ENCODE measurements at regions not wholly inside any gene's neighbourhood (a gene's known extent, or its start where the extent isn't known, plus 50 kb on each side); places are given as distances from the start of the nearest gene placed in this dataset.

GRCh38 chr9:117775591-117775990, 71.4 kb downstream of the TLR4 start:
- no peak for DNase-seq (ENCODE audit: extremely low read depth, insufficient read length)
- no peak overlapping the region for H3K4me3 ChIP-seq (replicated peaks; ENCODE audit: low read depth, low read length)
- H3K27me3 ChIP-seq (replicated peaks; ENCODE audit: control insufficient read depth, insufficient read depth, low read length) = no peaks in the 10 kb centered on the region
- H3K36me3 ChIP-seq (ENCODE audit: control insufficient read depth, insufficient read depth, low read length) = no peaks in the 10 kb centered on the region
- no peak for TF ChIP-seq CTCF (IDR thresholded peaks at IDR 0.05; ENCODE audit: insufficient read depth, low read length, poor library complexity, severe bottlenecking)

GRCh38 chr9:117777823-117778222, 73.6 kb downstream of the TLR4 start:
- H3K4me3 ChIP-seq (replicated peaks; ENCODE audit: low read depth, low read length) = no peak overlapping the region
- TF ChIP-seq CTCF (IDR thresholded peaks at IDR 0.05; ENCODE audit: insufficient read depth, low read length, poor library complexity, severe bottlenecking) = no peak
- H3K27me3 ChIP-seq (replicated peaks; ENCODE audit: control insufficient read depth, insufficient read depth, low read length) = no peaks in the 10 kb centered on the region
- no peak for DNase-seq (ENCODE audit: extremely low read depth, insufficient read length)
- H3K36me3 ChIP-seq (ENCODE audit: control insufficient read depth, insufficient read depth, low read length) = no peaks in the 10 kb centered on the region

GRCh38 chr9:117779760-117780159, 75.6 kb downstream of the TLR4 start:
- Histone ChIP-seq H3K36me3 (ENCODE audit: control insufficient read depth, insufficient read depth, low read length) (no peaks in the 10 kb centered on the region), H3K27me3 (replicated peaks; ENCODE audit: control insufficient read depth, insufficient read depth, low read length) (no peaks in the 10 kb centered on the region), H3K4me3 (replicated peaks; ENCODE audit: low read depth, low read length) (no peak overlapping the region)
- TF ChIP-seq CTCF (IDR thresholded peaks at IDR 0.05; ENCODE audit: insufficient read depth, low read length, poor library complexity, severe bottlenecking) = no peak
- DNase-seq (ENCODE audit: extremely low read depth, insufficient read length) = no peak

GRCh38 chr9:117782931-117783788, 79.0 kb downstream of the TLR4 start:
- peak overlapping the region; percentile 35; the same call in 1 of the 2 replicates for H3K4me3 ChIP-seq (replicated peaks; ENCODE audit: low read depth, low read length)
- H3K36me3 ChIP-seq (ENCODE audit: control insufficient read depth, insufficient read depth, low read length) = no peaks in the 10 kb centered on the region
- TF ChIP-seq CTCF (IDR thresholded peaks at IDR 0.05; ENCODE audit: insufficient read depth, low read length, poor library complexity, severe bottlenecking) = peak; percentile 91
- H3K27me3 ChIP-seq (replicated peaks; ENCODE audit: control insufficient read depth, insufficient read depth, low read length) = no peaks in the 10 kb centered on the region
- DNase-seq (ENCODE audit: extremely low read depth, insufficient read length) = peak; percentile 23

- Histone ChIP-seq H3K36me3 (ENCODE audit: control insufficient read depth, insufficient read depth, low read length) (no peaks in the 10 kb centered on the region), H3K4me3 (replicated peaks; ENCODE audit: low read depth, low read length) (no peak overlapping the region), H3K27me3 (replicated peaks; ENCODE audit: control insufficient read depth, insufficient read depth, low read length) (no peaks in the 10 kb centered on the region)
- no peak for TF ChIP-seq CTCF (IDR thresholded peaks at IDR 0.05; ENCODE audit: insufficient read depth, low read length, poor library complexity, severe bottlenecking)
- DNase-seq (ENCODE audit: extremely low read depth, insufficient read length) = peak; percentile 24
Observed at GRCh38 chr9:117783828-117784227, 79.6 kb downstream of the TLR4 start.
